Activated naive CD8-positive, alpha-beta T cell (primary cell): ENCODE measurements at regions not wholly inside any gene's neighbourhood (a gene's known extent, or its start where the extent isn't known, plus 50 kb on each side); places are given as distances from the start of the nearest gene placed in this dataset.

Experiments used
- H3K27ac Mint-ChIP-seq: one replicate; pipeline ENCODE4 v1.8.0; 2021; ENCODE audit warnings: mixed read lengths
- H3K27me3 Mint-ChIP-seq: one replicate; pipeline ENCODE4 v1.8.0; 2021; ENCODE audit warnings: mixed read lengths
- H3K36me3 Mint-ChIP-seq: one replicate; pipeline ENCODE4 v1.8.0; 2021; ENCODE audit warnings: mixed read lengths
- H3K4me1 Mint-ChIP-seq: one replicate; pipeline ENCODE4 v1.8.0; 2021; ENCODE audit warnings: low read depth, mixed read lengths
- H3K4me3 Mint-ChIP-seq: one replicate; pipeline ENCODE4 v1.8.0; 2021; ENCODE audit warnings: mild to moderate bottlenecking, mixed read lengths
- H3K9me3 Mint-ChIP-seq: one replicate; pipeline ENCODE4 v1.8.0; 2021; ENCODE audit warnings: low read depth, mixed read lengths

- no peak overlapping the region for H3K4me3 Mint-ChIP-seq
- peaks cover 33% of the 10 kb centered on the region for H3K27me3 Mint-ChIP-seq
- H3K9me3 Mint-ChIP-seq = no peaks in the 10 kb centered on the region
- H3K27ac Mint-ChIP-seq = no peak overlapping the region
- H3K4me1 Mint-ChIP-seq = no peaks in the 10 kb centered on the region
- no peaks in the 10 kb centered on the region for H3K36me3 Mint-ChIP-seq
These were observed 78.0 kb upstream of the OTX2 start for GRCh38 chr14:56888274-56888673.

GRCh38 chr14:56887216-56887615 is 76.9 kb upstream of the OTX2 start:
- Mint-ChIP-seq H3K4me1 (no peaks in the 10 kb centered on the region), H3K36me3 (no peaks in the 10 kb centered on the region), H3K4me3 (no peak overlapping the region), H3K27ac (no peak overlapping the region), H3K9me3 (no peaks in the 10 kb centered on the region), H3K27me3 (peaks cover 33% of the 10 kb centered on the region)

GRCh38 chr14:56886471-56887062 is 76.3 kb upstream of the OTX2 start:
- Mint-ChIP-seq H3K27me3 (peaks cover 30% of the 10 kb centered on the region), H3K27ac (no peak overlapping the region), H3K9me3 (no peaks in the 10 kb centered on the region), H3K4me3 (no peak overlapping the region), H3K36me3 (no peaks in the 10 kb centered on the region), H3K4me1 (no peaks in the 10 kb centered on the region)

GRCh38 chr14:56885825-56886224 is 75.5 kb upstream of the OTX2 start:
- Mint-ChIP-seq H3K36me3 (no peaks in the 10 kb centered on the region), H3K4me3 (no peak overlapping the region), H3K27me3 (peaks cover 30% of the 10 kb centered on the region), H3K9me3 (no peaks in the 10 kb centered on the region), H3K4me1 (no peaks in the 10 kb centered on the region), H3K27ac (no peak overlapping the region)

- Mint-ChIP-seq H3K27ac (no peak overlapping the region), H3K27me3 (peaks cover 30% of the 10 kb centered on the region), H3K4me3 (no peak overlapping the region), H3K9me3 (no peaks in the 10 kb centered on the region), H3K36me3 (no peaks in the 10 kb centered on the region), H3K4me1 (no peaks in the 10 kb centered on the region)
These were observed 74.3 kb upstream of the OTX2 start for GRCh38 chr14:56884617-56885016.

GRCh38 chr14:56881181-56881580 is 70.9 kb upstream of the OTX2 start:
- Mint-ChIP-seq H3K27ac (no peak overlapping the region), H3K4me1 (no peaks in the 10 kb centered on the region), H3K27me3 (peaks cover 27% of the 10 kb centered on the region), H3K9me3 (no peaks in the 10 kb centered on the region), H3K4me3 (no peak overlapping the region), H3K36me3 (no peaks in the 10 kb centered on the region)

- Mint-ChIP-seq H3K27me3 (peaks cover 23% of the 10 kb centered on the region), H3K36me3 (no peaks in the 10 kb centered on the region), H3K27ac (no peak overlapping the region), H3K9me3 (no peaks in the 10 kb centered on the region), H3K4me3 (no peak overlapping the region), H3K4me1 (no peaks in the 10 kb centered on the region)
These were observed 68.5 kb upstream of the OTX2 start for GRCh38 chr14:56878766-56879165.

- H3K4me1 Mint-ChIP-seq = no peaks in the 10 kb centered on the region
- H3K27ac Mint-ChIP-seq = no peak overlapping the region
- no peaks in the 10 kb centered on the region for H3K9me3 Mint-ChIP-seq
- H3K27me3 Mint-ChIP-seq = peaks cover 20% of the 10 kb centered on the region
- H3K4me3 Mint-ChIP-seq = no peak overlapping the region
- no peaks in the 10 kb centered on the region for H3K36me3 Mint-ChIP-seq
These were observed 64.9 kb upstream of the OTX2 start for GRCh38 chr14:56875104-56875675.

- Mint-ChIP-seq H3K27ac (no peak overlapping the region), H3K4me3 (no peak overlapping the region), H3K9me3 (no peaks in the 10 kb centered on the region), H3K4me1 (no peaks in the 10 kb centered on the region), H3K36me3 (no peaks in the 10 kb centered on the region), H3K27me3 (peaks cover 17% of the 10 kb centered on the region)
These were observed 64.1 kb upstream of the OTX2 start for GRCh38 chr14:56874375-56874774.

- peaks cover 8% of the 10 kb centered on the region for H3K27me3 Mint-ChIP-seq
- H3K4me1 Mint-ChIP-seq = no peaks in the 10 kb centered on the region
- H3K36me3 Mint-ChIP-seq = no peaks in the 10 kb centered on the region
- no peak overlapping the region for H3K4me3 Mint-ChIP-seq
- H3K27ac Mint-ChIP-seq = no peak overlapping the region
- no peaks in the 10 kb centered on the region for H3K9me3 Mint-ChIP-seq
These were observed 60.1 kb upstream of the OTX2 start for GRCh38 chr14:56870336-56870735.

- no peak overlapping the region for H3K27ac Mint-ChIP-seq
- no peak overlapping the region for H3K4me3 Mint-ChIP-seq
- H3K27me3 Mint-ChIP-seq = peaks cover 8% of the 10 kb centered on the region
- no peaks in the 10 kb centered on the region for H3K9me3 Mint-ChIP-seq
- no peaks in the 10 kb centered on the region for H3K36me3 Mint-ChIP-seq
- no peaks in the 10 kb centered on the region for H3K4me1 Mint-ChIP-seq
These were observed 58.4 kb upstream of the OTX2 start for GRCh38 chr14:56868660-56869059.

GRCh38 chr14:56862836-56863235 is 52.6 kb upstream of the OTX2 start:
- Mint-ChIP-seq H3K27ac (no peak overlapping the region), H3K27me3 (peaks cover 12% of the 10 kb centered on the region), H3K9me3 (no peaks in the 10 kb centered on the region), H3K36me3 (no peaks in the 10 kb centered on the region), H3K4me1 (no peaks in the 10 kb centered on the region), H3K4me3 (no peak overlapping the region)

GRCh38 chr14:56860441-56860840 is 50.2 kb upstream of the OTX2 start:
- Mint-ChIP-seq H3K4me3 (no peak overlapping the region), H3K4me1 (no peaks in the 10 kb centered on the region), H3K27ac (no peak overlapping the region), H3K27me3 (peaks cover 21% of the 10 kb centered on the region), H3K36me3 (no peaks in the 10 kb centered on the region), H3K9me3 (no peaks in the 10 kb centered on the region)
